ENCODE measurements at regions not wholly inside any gene's neighbourhood (a gene's known extent, or its start where the extent isn't known, plus 50 kb on each side); places are given as distances from the start of the nearest gene placed in this dataset.

DNA sequence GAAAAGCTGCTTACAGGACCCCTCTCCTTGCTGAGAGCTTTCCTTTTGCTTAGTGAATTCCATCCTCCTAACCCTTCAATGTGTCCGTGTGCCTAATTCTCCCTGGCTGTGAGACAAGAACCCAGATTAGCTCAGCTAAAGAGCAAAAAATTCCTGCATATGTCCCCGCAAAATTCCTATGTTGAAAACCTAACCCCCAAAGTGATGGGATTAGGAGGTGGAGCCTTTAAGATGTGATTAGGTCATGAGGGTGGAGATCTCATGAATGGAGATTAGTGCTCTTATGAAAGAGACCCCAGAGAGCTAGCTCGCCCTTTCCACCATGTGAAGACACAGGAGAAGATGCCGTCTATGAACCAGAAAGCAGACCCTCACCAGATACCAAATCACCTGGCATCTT, 503.0 kb upstream of the DIAPH2 start:
- TF ChIP-seq POLR2A (IDR thresholded peaks at IDR 0.05), result no peak
- TF ChIP-seq, protein P1, sequence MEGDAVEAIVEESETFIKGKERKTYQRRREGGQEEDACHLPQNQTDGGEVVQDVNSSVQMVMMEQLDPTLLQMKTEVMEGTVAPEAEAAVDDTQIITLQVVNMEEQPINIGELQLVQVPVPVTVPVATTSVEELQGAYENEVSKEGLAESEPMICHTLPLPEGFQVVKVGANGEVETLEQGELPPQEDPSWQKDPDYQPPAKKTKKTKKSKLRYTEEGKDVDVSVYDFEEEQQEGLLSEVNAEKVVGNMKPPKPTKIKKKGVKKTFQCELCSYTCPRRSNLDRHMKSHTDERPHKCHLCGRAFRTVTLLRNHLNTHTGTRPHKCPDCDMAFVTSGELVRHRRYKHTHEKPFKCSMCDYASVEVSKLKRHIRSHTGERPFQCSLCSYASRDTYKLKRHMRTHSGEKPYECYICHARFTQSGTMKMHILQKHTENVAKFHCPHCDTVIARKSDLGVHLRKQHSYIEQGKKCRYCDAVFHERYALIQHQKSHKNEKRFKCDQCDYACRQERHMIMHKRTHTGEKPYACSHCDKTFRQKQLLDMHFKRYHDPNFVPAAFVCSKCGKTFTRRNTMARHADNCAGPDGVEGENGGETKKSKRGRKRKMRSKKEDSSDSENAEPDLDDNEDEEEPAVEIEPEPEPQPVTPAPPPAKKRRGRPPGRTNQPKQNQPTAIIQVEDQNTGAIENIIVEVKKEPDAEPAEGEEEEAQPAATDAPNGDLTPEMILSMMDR (IDR thresholded peaks at IDR 0.05), result no peak

Measured in adrenal gland (tissue), 5 donors.